Loucy (cell line): ENCODE measurements at regions not wholly inside any gene's neighbourhood (a gene's known extent, or its start where the extent isn't known, plus 50 kb on each side); places are given as distances from the start of the nearest gene placed in this dataset.

Source experiments
- H2AFZ ChIP-seq: fragments of 200-600 bp; sonication (generic); 2 replicates; pipeline ENCODE4 v1.6.0; 2016; ENCODE audit warnings: antibody characterized with exemption, mild to moderate bottlenecking, low read length, moderate library complexity
- H3F3A ChIP-seq: fragments of 200-600 bp; 2 replicates; pipeline ENCODE4 v1.6.0; 2016; ENCODE audit warnings: antibody characterized with exemption, low read depth, mild to moderate bottlenecking
- H3K27me3 ChIP-seq: fragments of 200-600 bp; sonication (generic); 2 replicates; pipeline ENCODE4 v1.6.1; 2014; ENCODE audit warnings: low read length, mild to moderate bottlenecking; ENCODE audit not compliant: insufficient read depth, poor library complexity, severe bottlenecking
- H3K36me3 ChIP-seq: fragments of 200-600 bp; sonication (generic); 2 replicates; pipeline ENCODE4 v1.6.1; 2016; ENCODE audit warnings: low read length; ENCODE audit not compliant: insufficient read depth
- H3K4me1 ChIP-seq: fragments of 200-600 bp; sonication (generic); 2 replicates; pipeline ENCODE4 v1.5.1; 2014; ENCODE audit warnings: low read length, mild to moderate bottlenecking; ENCODE audit not compliant: insufficient read depth, poor library complexity, severe bottlenecking
- H3K4me2 ChIP-seq: fragments of 200-600 bp; sonication (generic); 2 replicates; pipeline ENCODE4 v1.6.0; 2014; ENCODE audit warnings: antibody characterized with exemption, low read length, low read depth, mild to moderate bottlenecking; ENCODE audit not compliant: poor library complexity, severe bottlenecking
- H3K4me3 ChIP-seq: fragments of 200-600 bp; sonication (generic); 2 replicates; pipeline ENCODE4 v1.5.1; 2014; ENCODE audit warnings: low read length, mild to moderate bottlenecking, mixed read lengths; ENCODE audit not compliant: poor library complexity, severe bottlenecking
- H3K79me2 ChIP-seq: fragments of 200-600 bp; sonication (generic); 2 replicates; pipeline ENCODE4 v1.6.1; 2014; ENCODE audit warnings: low read length; ENCODE audit not compliant: insufficient read depth
- H3K9ac ChIP-seq: fragments of 200-600 bp; sonication (generic); 2 replicates; pipeline ENCODE4 v1.6.0; 2014; ENCODE audit warnings: mild to moderate bottlenecking, low read depth, low read length, moderate library complexity; ENCODE audit not compliant: poor library complexity, severe bottlenecking
- H3K9me2 ChIP-seq: fragments of 200-600 bp; sonication (generic); replicated peaks from 2 replicates; pipeline ENCODE4 v1.6.1; 2016; ENCODE audit warnings: low read depth, low read length, mixed read lengths
- H3K9me3 ChIP-seq: fragments of 200-600 bp; sonication (generic); 2 replicates; pipeline ENCODE4 v1.6.1; 2014; ENCODE audit warnings: mild to moderate bottlenecking, antibody characterized with exemption, low read length, low read depth; ENCODE audit not compliant: insufficient read depth
- H4K20me1 ChIP-seq: fragments of 200-600 bp; sonication (generic); 2 replicates; pipeline ENCODE4 v1.6.0; 2014; ENCODE audit warnings: antibody characterized with exemption, low read length, mild to moderate bottlenecking; ENCODE audit not compliant: insufficient read depth, poor library complexity, severe bottlenecking
- CTCF ChIP-seq: fragments of 200-600 bp; sonication (generic); conservative IDR thresholded peaks from 2 replicates; pipeline ENCODE4 v1.5.1; 2014; ENCODE audit warnings: mild to moderate bottlenecking, antibody characterized with exemption, low read length
- EZH2phosphoT487 ChIP-seq: fragments of 200-600 bp; IDR thresholded peaks from 2 replicates; pipeline ENCODE4 v1.6.1; 2018; ENCODE audit warnings: antibody characterized with exemption, mild to moderate bottlenecking, moderate library complexity, borderline replicate concordance

- Histone ChIP-seq H2AFZ (0 out of 2 replicates have a peak overlapping the region, but pooled peaks have one; percentile 3), H3K79me2 (no peaks in the 10 kb centered on the region), H3K4me3 (no peak overlapping the region), H3K36me3 (no peaks in the 10 kb centered on the region), H4K20me1 (no peaks in the 10 kb centered on the region), H3K4me1 (peaks cover 27% of the 10 kb centered on the region), H3K9ac (no peak overlapping the region), H3K9me2 (no peaks in the 10 kb centered on the region), H3F3A (no peaks in the 10 kb centered on the region), H3K4me2 (no peak overlapping the region), H3K9me3 (no peaks in the 10 kb centered on the region), H3K27me3 (no peaks in the 10 kb centered on the region)
- TF ChIP-seq CTCF (no peak), EZH2phosphoT487 (no peak)
Measured at GRCh38 chr1:87765057-87765680, 436.5 kb downstream of the LMO4 start.

GRCh38 chr1:87765681-87766070 lies 437.0 kb downstream of the LMO4 start:
- no peaks in the 10 kb centered on the region for H3K9me2 ChIP-seq
- no peak overlapping the region for H3K4me2 ChIP-seq
- no peaks in the 10 kb centered on the region for H3K9me3 ChIP-seq
- H2AFZ ChIP-seq = 0 out of 2 replicates have a peak overlapping the region, but pooled peaks have one; percentile 3
- no peaks in the 10 kb centered on the region for H3K36me3 ChIP-seq
- H3K4me3 ChIP-seq = no peak overlapping the region
- TF ChIP-seq CTCF = no peak
- no peak for TF ChIP-seq EZH2phosphoT487
- H3K79me2 ChIP-seq = no peaks in the 10 kb centered on the region
- no peaks in the 10 kb centered on the region for H3F3A ChIP-seq
- H3K9ac ChIP-seq = no peak overlapping the region
- H4K20me1 ChIP-seq = no peaks in the 10 kb centered on the region
- no peaks in the 10 kb centered on the region for H3K27me3 ChIP-seq
- peaks cover 22% of the 10 kb centered on the region for H3K4me1 ChIP-seq

- no peaks in the 10 kb centered on the region for H3F3A ChIP-seq
- H3K36me3 ChIP-seq = no peaks in the 10 kb centered on the region
- no peaks in the 10 kb centered on the region for H3K9me3 ChIP-seq
- no peak overlapping the region for H3K4me2 ChIP-seq
- H3K9me2 ChIP-seq = no peaks in the 10 kb centered on the region
- H3K79me2 ChIP-seq = no peaks in the 10 kb centered on the region
- H3K9ac ChIP-seq = no peak overlapping the region
- peak overlapping the region; percentile 66 for H2AFZ ChIP-seq
- H3K27me3 ChIP-seq = no peaks in the 10 kb centered on the region
- H3K4me1 ChIP-seq = peaks cover 22% of the 10 kb centered on the region
- H3K4me3 ChIP-seq = no peak overlapping the region
- no peaks in the 10 kb centered on the region for H4K20me1 ChIP-seq
- no peak for TF ChIP-seq EZH2phosphoT487
- TF ChIP-seq CTCF = no peak
Measured at GRCh38 chr1:87766737-87767136, 438.1 kb downstream of the LMO4 start.
